ENCODE measurements at regions not wholly inside any gene's neighbourhood (a gene's known extent, or its start where the extent isn't known, plus 50 kb on each side); places are given as distances from the start of the nearest gene placed in this dataset.

GRCh38 chr2:82268446-82268845 lies 1963.9 kb upstream of the LRRTM1 start:
- H3K36me3 ChIP-seq (ENCODE audit: control insufficient read depth, insufficient read depth, low read length): no peaks in the 10 kb centered on the region
- no peak for DNase-seq (ENCODE audit: extremely low read depth, insufficient read length)
- no peak for TF ChIP-seq CTCF (IDR thresholded peaks at IDR 0.05; ENCODE audit: insufficient read depth, low read length, poor library complexity, severe bottlenecking)
- no peaks in the 10 kb centered on the region for H3K27me3 ChIP-seq (replicated peaks; ENCODE audit: control insufficient read depth, insufficient read depth, low read length)
- no peak overlapping the region for H3K4me3 ChIP-seq (replicated peaks; ENCODE audit: low read depth, low read length)

GRCh38 chr2:82260521-82260920 lies 1956.0 kb upstream of the LRRTM1 start:
- no peak for DNase-seq (ENCODE audit: extremely low read depth, insufficient read length)

GRCh38 chr2:82259551-82259950 lies 1955.0 kb upstream of the LRRTM1 start:
- H3K36me3 ChIP-seq (ENCODE audit: control insufficient read depth, insufficient read depth, low read length): no peaks in the 10 kb centered on the region
- no peak for TF ChIP-seq CTCF (IDR thresholded peaks at IDR 0.05; ENCODE audit: insufficient read depth, low read length, poor library complexity, severe bottlenecking)
- no peak overlapping the region for H3K4me3 ChIP-seq (replicated peaks; ENCODE audit: low read depth, low read length)
- DNase-seq (ENCODE audit: extremely low read depth, insufficient read length): no peak
- no peaks in the 10 kb centered on the region for H3K27me3 ChIP-seq (replicated peaks; ENCODE audit: control insufficient read depth, insufficient read depth, low read length)

More at GRCh38 chr2:82260521-82260920, 1956.0 kb upstream of the LRRTM1 start:
- Histone ChIP-seq H3K36me3 (ENCODE audit: control insufficient read depth, insufficient read depth, low read length) (no peaks in the 10 kb centered on the region), H3K4me3 (replicated peaks; ENCODE audit: low read depth, low read length) (no peak overlapping the region), H3K27me3 (replicated peaks; ENCODE audit: control insufficient read depth, insufficient read depth, low read length) (no peaks in the 10 kb centered on the region)
- no peak for TF ChIP-seq CTCF (IDR thresholded peaks at IDR 0.05; ENCODE audit: insufficient read depth, low read length, poor library complexity, severe bottlenecking)

- no peak for TF ChIP-seq CTCF (IDR thresholded peaks at IDR 0.05; ENCODE audit: insufficient read depth, low read length, poor library complexity, severe bottlenecking)
- no peak for DNase-seq (ENCODE audit: extremely low read depth, insufficient read length)
- H3K36me3 ChIP-seq (ENCODE audit: control insufficient read depth, insufficient read depth, low read length): no peaks in the 10 kb centered on the region
- no peak overlapping the region for H3K4me3 ChIP-seq (replicated peaks; ENCODE audit: low read depth, low read length)
- H3K27me3 ChIP-seq (replicated peaks; ENCODE audit: control insufficient read depth, insufficient read depth, low read length): no peaks in the 10 kb centered on the region
These were observed 1953.4 kb upstream of the LRRTM1 start for GRCh38 chr2:82257796-82258555.

- no peak overlapping the region for H3K4me3 ChIP-seq (replicated peaks; ENCODE audit: low read depth, low read length)
- TF ChIP-seq CTCF (IDR thresholded peaks at IDR 0.05; ENCODE audit: insufficient read depth, low read length, poor library complexity, severe bottlenecking): no peak
- H3K36me3 ChIP-seq (ENCODE audit: control insufficient read depth, insufficient read depth, low read length): no peaks in the 10 kb centered on the region
- DNase-seq (ENCODE audit: extremely low read depth, insufficient read length): no peak
- no peaks in the 10 kb centered on the region for H3K27me3 ChIP-seq (replicated peaks; ENCODE audit: control insufficient read depth, insufficient read depth, low read length)
These were observed 1952.6 kb upstream of the LRRTM1 start for GRCh38 chr2:82256983-82257632.
